NCI-H460 (cell line): ENCODE measurements at regions not wholly inside any gene's neighbourhood (a gene's known extent, or its start where the extent isn't known, plus 50 kb on each side); places are given as distances from the start of the nearest gene placed in this dataset.
"Not testable (repeated sequence)": the region's sequence is repeated elsewhere in the genome, so short reads cannot be mapped to it uniquely, and the experiment has no call there.

Experiments
- DNase-seq: peaks from one replicate; pipeline ENCODE4 v3.0.0-alpha.2; 2016; ENCODE audit warnings: low read depth; ENCODE audit errors: extremely low read depth

GRCh38 chr1:219410721-219411120 lies 202.2 kb downstream of the ZC3H11B start:
- DNase-seq, result not testable (repeated sequence)

DNA sequence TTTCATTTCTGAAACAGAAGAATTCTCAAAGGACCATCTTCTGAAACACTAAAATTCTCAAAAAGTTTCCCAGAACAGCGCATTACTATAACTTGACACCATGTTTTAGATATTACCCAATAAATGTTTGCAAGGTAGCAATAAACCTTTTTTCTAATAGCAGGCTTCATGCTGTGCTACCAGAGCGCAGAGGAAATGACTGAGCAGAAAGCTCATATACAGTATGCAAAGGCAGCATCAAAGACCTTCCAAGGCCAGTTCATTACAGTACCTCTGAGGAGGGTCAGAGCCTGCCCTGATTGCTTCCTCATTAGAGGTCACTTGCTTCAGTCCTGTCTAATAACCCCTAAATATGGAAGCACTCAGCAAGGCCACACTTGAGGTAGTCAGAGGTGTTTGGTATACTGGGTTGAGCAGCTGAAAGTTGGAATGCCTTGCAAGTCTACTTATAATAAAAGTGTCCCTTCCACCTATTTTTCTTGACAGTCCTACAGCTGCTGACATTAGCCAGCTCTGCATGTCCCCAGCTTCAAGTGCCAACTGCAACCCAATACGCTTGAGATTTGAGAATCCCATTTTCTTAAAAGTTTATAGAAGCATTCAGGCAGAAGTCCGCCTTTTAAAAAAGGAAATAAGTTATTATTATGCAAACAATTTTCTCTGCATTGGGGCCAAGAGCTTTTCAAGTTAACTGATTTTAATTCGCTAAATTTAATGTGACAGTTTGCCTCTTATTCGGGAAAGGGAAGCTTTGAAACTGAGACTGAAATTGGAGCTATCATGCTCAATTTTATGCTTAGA lies 207.2 kb downstream of the ZC3H11B start:
- no peak for DNase-seq

DNA sequence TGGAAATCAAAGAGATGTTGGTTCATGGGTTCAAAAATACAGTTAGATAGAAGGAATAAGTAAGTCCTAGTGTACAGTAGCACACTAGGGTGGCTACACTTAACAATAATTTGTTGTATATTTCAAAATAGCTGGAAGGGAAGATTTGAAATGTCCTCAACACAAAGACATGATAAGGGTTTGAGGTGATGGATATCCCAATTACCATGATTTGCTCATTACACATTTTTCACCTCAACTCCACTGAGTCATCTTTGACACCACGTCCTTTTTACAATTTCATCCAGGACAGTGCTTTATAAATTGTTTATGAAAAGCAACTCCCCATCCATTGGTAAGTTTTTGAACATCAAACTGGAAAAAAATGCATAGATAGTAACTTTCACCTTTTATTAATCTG lies 208.3 kb downstream of the ZC3H11B start:
- DNase-seq, result no peak

DNA sequence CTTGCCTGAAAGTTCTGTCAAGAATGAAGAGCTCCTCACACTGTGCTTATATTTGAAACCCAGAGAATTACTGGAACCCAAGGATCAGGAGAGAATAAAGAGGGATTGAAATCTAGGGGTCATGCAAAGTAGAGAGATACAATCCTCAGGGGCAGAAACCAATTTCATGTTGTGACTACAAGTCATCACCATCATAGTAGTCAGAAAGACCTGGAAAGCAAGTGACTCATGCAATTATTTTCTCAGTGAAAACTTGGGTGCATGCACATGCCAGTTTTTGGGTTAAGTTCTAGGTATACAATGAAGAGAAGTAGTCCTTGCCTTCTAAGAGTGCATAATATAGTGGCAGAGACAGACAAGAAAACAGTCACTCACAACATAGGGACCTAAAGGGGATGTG lies 210.0 kb downstream of the ZC3H11B start:
- DNase-seq, result no peak

GRCh38 chr1:219401724-219402625 lies 210.9 kb downstream of the ZC3H11B start:
- no peak for DNase-seq

- DNase-seq, result no peak
Observed at GRCh38 chr1:219399446-219399845, 213.5 kb downstream of the ZC3H11B start.

- no peak for DNase-seq
Observed at GRCh38 chr1:219398815-219399396, 214.0 kb downstream of the ZC3H11B start.

DNA sequence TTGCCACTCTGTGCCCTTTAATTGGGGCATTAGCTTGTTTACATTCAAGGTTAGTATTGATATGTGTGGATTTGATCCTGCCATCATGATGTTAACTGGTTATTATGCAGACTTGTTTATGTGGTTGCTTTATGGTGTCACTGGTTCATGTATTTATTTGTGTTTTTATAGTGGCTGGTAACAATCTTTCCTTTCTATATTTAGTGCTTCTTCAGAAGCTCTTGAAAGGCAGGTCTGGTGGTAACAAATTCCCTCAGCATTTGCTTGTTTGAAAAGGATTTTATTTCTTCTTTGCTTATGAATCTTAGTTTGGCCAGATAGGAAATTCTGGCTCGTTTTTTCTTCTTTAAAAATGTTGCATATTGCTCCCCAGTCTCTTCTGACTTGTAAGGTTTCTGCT lies 215.4 kb downstream of the ZC3H11B start:
- DNase-seq, result no peak

DNA sequence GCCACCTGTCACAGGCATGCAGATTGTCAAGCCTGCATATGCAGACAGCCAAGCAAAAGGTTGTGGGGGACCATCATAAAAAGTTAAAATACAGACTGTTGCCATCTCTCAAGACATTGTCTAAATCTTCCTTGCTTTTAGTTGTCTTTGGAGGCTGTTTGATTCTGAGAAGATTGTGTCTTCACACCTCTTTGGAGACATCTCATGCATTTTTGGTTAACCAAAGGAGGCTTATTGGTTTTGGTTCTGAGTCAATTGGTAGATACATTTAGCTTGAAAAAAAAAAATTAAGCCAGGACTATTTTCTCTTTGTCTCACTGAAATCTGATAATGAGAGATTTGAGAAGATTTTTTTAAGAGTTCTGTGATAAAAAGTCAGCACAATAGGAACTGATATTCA lies 217.6 kb downstream of the LYPLAL1 start:
- no peak for DNase-seq

DNA sequence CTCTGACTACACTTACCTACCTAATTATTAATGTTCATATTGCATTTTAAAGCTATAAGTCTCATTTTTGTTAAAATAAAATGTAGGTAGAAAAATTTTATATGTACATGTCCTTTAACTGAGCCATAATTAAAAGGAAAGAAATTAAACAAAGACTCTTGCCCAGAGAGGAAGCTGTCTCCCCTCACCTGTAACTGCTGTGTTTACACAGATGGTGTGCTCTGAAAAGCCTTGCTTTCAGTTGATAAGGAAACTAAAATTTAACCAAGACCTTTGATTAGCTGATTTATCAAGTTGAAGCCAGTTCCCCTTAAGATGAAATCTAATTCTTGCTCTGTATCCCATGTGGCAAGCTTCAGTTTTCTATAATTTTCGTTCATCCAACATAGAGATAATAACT lies 213.5 kb downstream of the LYPLAL1 start:
- no peak for DNase-seq

- peak; percentile 82 for DNase-seq
Observed at GRCh38 chr1:219385787-219386427, 212.2 kb downstream of the LYPLAL1 start.

DNA sequence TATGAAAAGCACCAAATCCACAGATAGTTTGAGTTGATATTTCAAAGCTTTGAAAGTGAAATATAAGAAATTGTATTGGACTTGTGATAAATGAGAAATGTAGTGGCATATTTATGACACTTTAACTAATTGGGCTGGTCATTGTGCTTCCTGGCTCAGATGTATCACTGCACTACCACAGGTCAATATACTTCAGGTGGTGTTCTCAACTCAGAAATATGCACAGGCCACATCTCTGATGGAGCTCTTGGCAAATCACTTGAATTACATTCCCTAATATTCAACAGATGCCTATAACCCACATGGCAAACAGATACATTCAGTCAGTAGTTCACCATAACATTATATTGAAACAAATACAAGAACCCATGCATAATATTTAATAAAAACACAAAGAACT lies 209.6 kb downstream of the LYPLAL1 start:
- DNase-seq, result no peak

GRCh38 chr1:219381396-219381795 lies 207.7 kb downstream of the LYPLAL1 start:
- DNase-seq, result no peak

DNA sequence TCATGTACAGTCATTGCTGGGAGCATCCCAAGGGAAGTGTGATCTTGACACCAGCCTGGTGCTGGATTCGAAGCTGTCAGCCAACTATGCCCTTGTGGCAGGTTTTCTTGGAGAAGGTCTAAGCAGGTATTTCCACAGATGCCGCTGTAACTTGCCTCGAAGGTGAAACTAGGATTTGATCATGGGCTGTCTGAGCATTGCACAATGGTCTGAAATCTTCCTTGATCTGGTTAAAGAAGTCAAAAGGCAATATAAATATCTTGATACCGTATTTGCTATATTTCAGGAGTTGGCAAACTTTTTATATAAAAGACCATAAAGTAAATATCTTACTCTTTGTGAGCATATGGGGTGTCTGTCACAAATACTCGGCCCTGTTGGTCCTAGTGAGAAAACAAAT lies 206.8 kb downstream of the LYPLAL1 start:
- DNase-seq, result no peak

- DNase-seq, result no peak
Observed at GRCh38 chr1:219379691-219380090, 206.0 kb downstream of the LYPLAL1 start.

DNA sequence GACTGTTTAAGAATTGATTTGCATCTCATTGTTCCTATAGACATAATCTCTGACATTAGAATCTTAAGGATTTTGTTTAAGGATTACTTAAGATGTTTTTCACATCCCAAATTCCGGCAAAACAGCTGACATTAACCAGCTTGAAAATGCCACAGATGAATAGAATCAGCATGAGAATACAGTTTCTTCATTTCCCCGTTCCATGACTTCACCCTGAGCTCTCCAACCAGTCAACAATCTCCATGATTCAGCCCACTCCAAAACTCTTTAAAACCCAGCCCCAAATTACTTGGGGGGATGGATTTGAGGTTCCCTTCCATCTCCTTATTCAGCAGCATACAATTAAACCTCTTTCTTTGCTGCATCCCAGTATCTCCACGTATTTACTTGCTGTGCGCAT lies 201.0 kb downstream of the LYPLAL1 start:
- DNase-seq, result no peak

- no peak for DNase-seq
Observed at GRCh38 chr1:219374046-219374566, 200.4 kb downstream of the LYPLAL1 start.

DNA sequence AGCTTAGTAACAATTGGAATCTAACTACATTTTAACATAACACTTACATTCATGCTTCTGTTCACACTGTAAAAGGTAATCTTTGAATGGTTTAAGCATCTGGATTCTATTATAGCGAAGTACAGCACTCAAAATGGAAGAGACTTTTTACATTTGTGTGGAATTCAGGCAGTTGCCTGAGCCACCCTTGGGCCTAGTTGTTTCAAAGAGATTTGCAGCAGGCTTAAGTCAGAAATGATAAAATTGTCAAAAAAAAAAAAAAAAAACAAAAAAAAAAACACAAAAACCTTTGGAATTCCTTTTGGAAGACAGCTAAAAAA lies 199.9 kb downstream of the LYPLAL1 start:
- no peak for DNase-seq

DNA sequence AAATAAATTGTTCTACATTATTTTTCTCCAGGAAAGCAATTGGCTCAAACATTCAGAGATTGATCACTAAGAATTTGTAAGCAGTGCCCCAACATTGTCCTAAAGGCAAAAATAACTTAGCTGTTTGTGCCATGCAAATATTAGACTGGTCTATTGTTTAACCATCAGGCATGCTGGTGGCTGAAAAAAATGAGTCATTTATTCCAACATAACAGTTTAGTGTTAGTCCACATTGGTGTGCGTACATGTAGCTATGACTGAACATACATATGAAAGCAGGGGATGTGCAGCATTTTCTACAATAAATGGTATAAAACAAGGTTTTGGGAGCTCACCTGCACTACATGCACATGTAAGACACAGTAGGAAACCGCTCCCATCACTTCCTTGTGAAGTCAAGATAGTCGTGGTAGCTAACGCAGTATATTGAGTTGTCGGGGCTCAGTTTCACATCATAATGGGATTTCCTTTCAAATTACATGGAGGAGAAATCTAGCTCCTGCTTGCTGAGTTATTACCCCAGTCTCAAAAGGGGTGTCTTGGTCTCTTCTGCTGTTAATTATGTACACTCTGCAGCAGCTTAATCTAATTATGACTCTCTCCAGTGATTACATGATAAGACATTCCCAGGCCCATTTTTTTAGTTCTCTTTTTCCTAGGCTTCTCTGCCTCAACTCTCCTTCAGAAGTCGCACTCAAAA lies 199.4 kb downstream of the LYPLAL1 start:
- peak; percentile 65 for DNase-seq

GRCh38 chr1:219371471-219371870 lies 197.8 kb downstream of the LYPLAL1 start:
- DNase-seq, result no peak
